DMS114 treated with DMSO at 0.1 percent for 48 hours (cell line): ENCODE measurements at regions not wholly inside any gene's neighbourhood (a gene's known extent, or its start where the extent isn't known, plus 50 kb on each side); places are given as distances from the start of the nearest gene placed in this dataset.
"Not testable (repeated sequence)": the region's sequence is repeated elsewhere in the genome, so short reads cannot be mapped to it uniquely, and the experiment has no call there.

Source experiments
- DNase-seq: peaks from one replicate; lab custom pipeline; 2025; ENCODE audit not compliant: unreplicated experiment; lab: John Stamatoyannopoulos, UW

- not testable (repeated sequence) for DNase-seq
These were observed 85.2 kb downstream of the MRPL57 start for GRCh38 chr13:21261487-21262216.

GRCh38 chr13:21263909-21264308, 87.5 kb downstream of the MRPL57 start:
- not testable (repeated sequence) for DNase-seq

GRCh38 chr13:21268485-21268884, 92.0 kb downstream of the MRPL57 start:
- not testable (repeated sequence) for DNase-seq

GRCh38 chr13:21272439-21272838, 96.0 kb downstream of the MRPL57 start:
- not testable (repeated sequence) for DNase-seq

DNA sequence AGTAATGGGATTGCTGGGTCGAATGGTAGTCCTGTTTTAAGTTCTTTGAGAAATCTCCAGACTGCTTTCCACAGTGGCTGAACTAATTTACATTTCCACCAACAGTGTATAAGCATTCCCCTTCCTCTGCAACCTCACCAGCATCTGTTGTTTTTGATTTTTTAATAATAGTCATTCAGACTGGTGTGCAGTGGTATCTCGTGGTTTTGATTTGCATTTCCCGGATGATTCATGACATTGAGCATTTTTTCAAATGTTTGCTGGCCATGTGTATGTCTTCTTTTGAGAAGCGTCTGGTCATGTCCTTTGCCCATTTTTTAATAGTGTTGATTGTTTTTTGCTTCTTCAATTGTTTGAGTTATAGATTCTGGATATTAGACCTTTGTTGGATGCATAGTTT, 98.0 kb downstream of the MRPL57 start:
- not testable (repeated sequence) for DNase-seq

- no peak for DNase-seq
These were observed 105.6 kb downstream of the MRPL57 start for GRCh38 chr13:21282065-21282464.

- DNase-seq: no peak
These were observed 111.0 kb downstream of the MRPL57 start for GRCh38 chr13:21287331-21287907.

- DNase-seq: no peak
These were observed 113.0 kb downstream of the MRPL57 start for GRCh38 chr13:21289475-21289874.

- not testable (repeated sequence) for DNase-seq
These were observed 114.1 kb downstream of the MRPL57 start for GRCh38 chr13:21290442-21291002.

DNA sequence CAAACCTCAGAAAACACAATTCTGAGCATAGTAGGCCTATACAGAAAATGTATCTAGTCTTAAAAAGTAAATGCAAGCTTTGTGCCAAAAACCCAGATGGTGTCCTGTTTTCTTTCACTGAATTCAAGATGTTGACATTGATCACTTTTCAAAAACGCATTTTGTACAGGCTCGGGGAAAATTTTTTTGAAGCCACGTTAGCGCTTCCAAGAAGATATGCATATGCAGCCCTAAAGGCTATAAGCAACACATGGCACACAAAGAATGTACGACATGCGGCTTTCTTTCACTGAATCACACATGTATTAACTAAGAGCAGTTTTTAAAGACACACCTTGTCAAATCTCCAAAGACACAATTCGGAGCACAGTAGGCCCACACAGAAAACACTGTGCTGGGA, 115.4 kb downstream of the MRPL57 start:
- no peak for DNase-seq

DNA sequence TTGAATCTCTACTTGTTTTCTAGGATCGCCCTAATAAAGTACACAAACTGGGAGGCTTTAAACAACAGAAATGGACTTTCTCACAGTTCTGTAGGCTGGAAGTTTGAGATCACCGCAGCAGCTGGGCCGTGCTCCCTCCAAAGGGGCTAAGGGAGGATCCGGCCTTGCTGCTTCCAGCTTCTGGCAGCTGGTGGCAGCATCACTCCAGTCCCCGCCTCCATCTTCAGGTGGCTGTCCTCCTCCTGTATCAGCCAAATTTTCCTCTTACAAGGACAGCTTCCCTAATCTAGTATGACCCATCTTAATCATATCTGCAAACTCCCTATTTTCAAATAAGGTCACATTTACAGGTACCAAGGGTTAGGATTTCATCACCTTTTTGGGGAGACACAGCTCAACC, 120.5 kb downstream of the MRPL57 start:
- DNase-seq: peak; percentile 13

- no peak for DNase-seq
These were observed 121.0 kb downstream of the MRPL57 start for GRCh38 chr13:21297447-21297846.

DNA sequence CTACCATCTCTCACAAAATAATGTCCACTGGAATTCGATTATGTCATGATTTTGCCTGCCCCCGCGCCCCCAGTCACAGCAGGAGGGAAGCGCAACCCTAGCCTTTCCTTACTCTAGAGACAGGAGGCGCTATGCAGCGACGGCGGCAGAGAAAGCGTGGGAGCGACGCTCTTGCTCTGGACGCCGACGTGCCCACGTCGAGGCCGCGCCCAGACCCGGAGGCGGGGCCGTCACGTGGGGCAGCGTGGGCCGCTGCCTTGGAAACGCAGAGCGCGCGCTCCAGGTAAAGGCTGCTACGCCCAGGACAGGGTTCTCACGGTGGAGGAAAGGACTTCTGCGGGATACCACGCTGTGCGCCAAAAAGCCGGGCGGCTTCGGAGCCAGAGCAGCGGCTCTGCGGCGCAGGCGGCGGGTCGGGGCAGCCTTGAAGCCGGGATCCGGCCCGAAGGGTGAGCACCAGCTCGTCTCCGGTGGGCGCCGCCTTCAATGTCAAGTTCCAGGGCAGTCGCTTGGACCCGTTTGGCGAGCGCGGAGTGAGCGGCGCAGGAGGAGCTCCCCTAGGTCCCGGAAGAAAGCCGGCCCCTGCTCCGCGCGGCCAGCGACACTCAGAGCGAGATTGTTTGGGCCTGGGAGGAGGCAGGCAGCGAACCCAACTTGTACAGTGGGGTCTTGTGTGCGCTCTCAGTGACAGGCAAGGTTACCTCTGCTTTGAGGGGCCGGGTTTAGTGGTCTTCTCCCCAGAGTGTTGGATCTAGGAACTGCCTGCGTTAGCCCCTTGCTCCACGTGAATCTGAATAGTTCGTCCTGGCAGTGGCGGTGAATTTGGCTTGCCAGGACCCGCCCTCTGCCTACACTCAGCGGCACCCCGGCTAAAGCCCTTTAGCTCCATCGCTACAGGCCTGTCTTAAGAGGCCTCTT, 121.7 kb downstream of the MRPL57 start:
- DNase-seq: peak; percentile 72

DNA sequence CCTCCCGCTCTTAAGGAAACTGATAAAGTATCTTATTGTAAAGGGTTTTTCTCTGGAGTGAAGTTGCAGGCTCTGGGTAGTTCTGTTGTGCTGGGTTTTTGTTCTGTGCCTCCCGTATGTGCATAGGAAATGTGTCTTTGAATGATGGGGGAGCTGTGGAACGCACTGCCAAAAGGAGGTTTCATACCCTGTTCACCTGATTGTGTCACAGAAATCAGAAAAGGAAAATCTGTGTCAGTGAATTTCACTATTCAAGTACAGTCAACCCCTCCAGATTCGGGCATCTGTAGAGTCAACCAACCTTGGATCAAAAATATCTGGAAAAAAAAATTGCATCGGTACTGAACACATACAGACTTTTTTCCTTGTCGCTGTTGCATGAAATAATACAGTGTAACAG, 127.8 kb downstream of the MRPL57 start:
- no peak for DNase-seq

DNA sequence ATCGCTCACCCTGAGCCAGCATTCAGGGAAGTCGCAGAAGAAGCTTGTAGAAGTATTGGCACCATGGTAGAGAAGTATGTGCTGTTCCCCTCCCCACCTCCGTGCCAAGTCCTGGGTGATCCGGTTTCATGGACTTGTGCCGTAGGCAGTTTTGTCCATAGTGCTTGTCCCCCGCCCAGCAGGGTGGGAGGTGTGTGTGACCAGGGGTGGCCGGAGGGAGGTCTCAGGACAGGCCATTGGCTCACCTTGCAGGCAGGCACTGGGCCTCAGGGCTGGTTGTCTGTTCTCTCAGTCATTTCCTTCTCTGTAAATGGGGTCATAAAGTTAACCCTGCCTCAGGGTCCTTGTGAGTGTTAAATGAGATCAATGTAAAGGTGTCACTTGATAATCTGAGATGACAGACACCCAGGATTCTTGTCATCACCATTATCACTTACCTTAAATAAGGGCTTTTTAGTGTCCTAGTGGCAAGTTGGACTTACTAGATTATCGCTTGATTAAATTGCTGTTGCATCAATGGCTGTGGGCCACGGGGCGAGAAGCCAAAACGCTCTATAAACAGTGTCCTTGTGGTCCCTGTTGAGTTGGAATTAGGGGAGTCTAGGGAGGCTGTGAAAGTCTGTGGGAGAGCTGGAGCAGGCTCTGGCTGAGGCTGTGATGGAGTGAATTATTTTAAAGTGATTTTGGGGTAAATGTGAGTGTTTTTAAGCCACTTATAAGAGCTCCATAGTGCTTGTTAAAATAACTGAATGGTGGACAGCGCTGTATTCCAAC, 130.0 kb downstream of the MRPL57 start:
- not testable (repeated sequence) for DNase-seq

- DNase-seq: not testable (repeated sequence)
These were observed 130.7 kb downstream of the MRPL57 start for GRCh38 chr13:21307158-21307557.

DNA sequence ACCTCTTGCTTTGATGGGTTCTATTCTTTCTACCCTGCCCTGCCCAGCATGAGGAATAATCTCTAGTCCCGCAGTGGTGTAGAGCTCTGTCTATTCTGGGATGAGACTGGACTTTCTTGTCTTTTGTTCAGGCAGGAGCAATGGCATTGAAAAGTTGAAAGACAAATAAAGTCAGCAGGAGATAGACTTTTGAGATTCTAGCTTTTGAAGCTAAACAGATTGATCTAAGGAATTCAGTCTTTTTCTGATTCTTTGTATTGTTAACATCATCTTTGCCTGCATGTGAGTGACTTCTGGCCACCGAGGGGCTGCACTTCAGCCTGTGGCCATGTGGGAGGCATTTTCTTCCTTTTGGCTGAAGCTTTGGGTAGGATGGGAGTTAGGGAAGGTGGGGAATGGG, 132.4 kb downstream of the MRPL57 start:
- DNase-seq: no peak

GRCh38 chr13:21309542-21310172, 133.2 kb downstream of the MRPL57 start:
- DNase-seq: no peak

GRCh38 chr13:21310220-21310619, 133.8 kb downstream of the MRPL57 start:
- DNase-seq: no peak

- not testable (repeated sequence) for DNase-seq
These were observed 138.5 kb downstream of the MRPL57 start for GRCh38 chr13:21314976-21315375.
